ENCODE measurements at regions not wholly inside any gene's neighbourhood (a gene's known extent, or its start where the extent isn't known, plus 50 kb on each side); places are given as distances from the start of the nearest gene placed in this dataset.

DNA sequence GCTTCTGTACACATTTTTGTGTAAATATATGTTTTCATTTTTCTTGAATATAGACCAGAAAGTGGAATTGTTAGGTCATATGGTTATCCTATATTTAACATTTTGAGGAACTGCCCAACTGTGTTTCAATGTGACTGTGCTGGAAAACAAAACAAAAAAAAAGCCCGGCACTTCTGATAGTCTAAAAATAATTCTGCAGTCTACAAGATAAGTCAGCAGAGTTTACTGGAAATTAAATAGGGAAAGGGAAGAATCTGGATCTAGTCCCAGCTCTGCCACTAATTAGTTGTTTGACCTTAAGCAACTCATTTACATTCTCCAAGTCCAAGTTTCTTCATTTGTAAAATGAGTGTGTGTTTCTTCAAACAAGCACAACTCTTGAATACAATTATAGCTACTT is 869.1 kb upstream of the B3GALT2 start:
- H3K4me1 ChIP-seq (ENCODE audit: control insufficient read depth in 3 of 3, insufficient read depth in 2 of 3, low read depth in 1 of 3, low read length in 2 of 3), result peaks cover 0 to 3% (median 0%) of the 10 kb centered on the region in 3 donors
- no peak overlapping the region for H3K27ac ChIP-seq (ENCODE audit: low read depth in 1 of 3, low read length in 2 of 3)
- H3K27me3 ChIP-seq (ENCODE audit: control insufficient read depth in 3 of 3, insufficient read depth in 3 of 3, low read length in 3 of 3), result no peaks in the 10 kb centered on the region
- FAIRE-seq, result no peak
- H3K36me3 ChIP-seq (ENCODE audit: control insufficient read depth in 3 of 3, insufficient read depth in 2 of 3, low read depth in 1 of 3, low read length in 3 of 3), result no peaks in the 10 kb centered on the region
- WGBS, 3 donors, result 26 to 56% (median 42%) methylated on average over 1 of the region's 1 CpG
- peaks cover 0 to 9% of the 10 kb centered on the region in 2 donors for H3K9me3 ChIP-seq (ENCODE audit: control insufficient read depth in 2 of 2, insufficient read depth in 1 of 2, low read depth in 1 of 2, low read length in 1 of 2)
- H3K4me3 ChIP-seq (ENCODE audit: low read depth in 1 of 3, low read length in 3 of 3), result no peak overlapping the region
- DNase-seq, result no peak

DNA sequence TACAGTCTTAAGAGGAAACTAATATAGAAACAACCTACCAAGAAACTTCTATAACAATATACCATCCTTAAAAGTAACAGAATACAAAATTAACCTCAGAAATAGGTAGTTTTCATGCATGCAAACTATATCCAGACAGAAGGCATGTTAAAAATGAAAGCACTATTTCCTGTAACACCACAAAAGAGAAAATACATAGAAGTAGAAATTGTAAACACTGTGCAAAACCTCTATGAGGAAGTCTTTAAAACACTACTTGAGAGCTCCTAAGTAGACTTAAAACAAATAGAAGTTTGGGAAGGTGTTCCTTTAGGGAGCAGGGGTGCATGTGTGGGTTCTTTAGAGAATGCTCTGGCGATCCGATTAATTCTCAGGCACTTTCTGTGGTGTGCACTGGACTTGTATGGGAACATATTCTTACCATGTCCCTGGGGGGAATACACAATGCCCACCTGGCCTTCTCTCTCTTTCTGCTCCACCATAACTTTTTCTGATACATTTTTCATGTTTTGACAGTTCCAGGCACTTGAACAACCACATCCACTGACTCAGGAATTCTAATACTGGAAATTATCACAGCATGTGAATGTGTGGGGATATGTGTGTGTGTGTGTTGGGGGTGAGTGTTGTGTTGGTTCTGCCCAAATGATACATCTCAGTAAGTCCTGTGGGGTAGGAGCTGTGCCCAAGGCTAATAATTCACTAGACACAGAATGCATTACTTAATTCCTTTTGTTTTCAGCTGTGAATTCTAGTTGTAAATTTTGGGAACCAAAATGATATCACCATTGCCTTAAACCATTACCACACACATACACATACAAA is 866.3 kb upstream of the B3GALT2 start:
- Histone ChIP-seq H3K9me3 (ENCODE audit: control insufficient read depth in 2 of 2, insufficient read depth in 1 of 2, low read depth in 1 of 2, low read length in 1 of 2) (no peaks in the 10 kb centered on the region), H3K36me3 (ENCODE audit: control insufficient read depth in 3 of 3, insufficient read depth in 2 of 3, low read depth in 1 of 3, low read length in 3 of 3) (no peaks in the 10 kb centered on the region), H3K4me1 (ENCODE audit: control insufficient read depth in 3 of 3, insufficient read depth in 2 of 3, low read depth in 1 of 3, low read length in 2 of 3) (peaks cover 0 to 3% (median 0%) of the 10 kb centered on the region in 3 donors), H3K27ac (ENCODE audit: low read depth in 1 of 3, low read length in 2 of 3) (peak overlapping the region in 1 of 3 donors; percentile 24), H3K27me3 (ENCODE audit: control insufficient read depth in 3 of 3, insufficient read depth in 3 of 3, low read length in 3 of 3) (no peaks in the 10 kb centered on the region), H3K4me3 (ENCODE audit: low read depth in 1 of 3, low read length in 3 of 3) (no peak overlapping the region)
- FAIRE-seq, result no peak
- no peak for DNase-seq
- 82 to 90% (median 85%) methylated on average over 2 of the region's 2 CpGs for WGBS, 3 donors

DNA sequence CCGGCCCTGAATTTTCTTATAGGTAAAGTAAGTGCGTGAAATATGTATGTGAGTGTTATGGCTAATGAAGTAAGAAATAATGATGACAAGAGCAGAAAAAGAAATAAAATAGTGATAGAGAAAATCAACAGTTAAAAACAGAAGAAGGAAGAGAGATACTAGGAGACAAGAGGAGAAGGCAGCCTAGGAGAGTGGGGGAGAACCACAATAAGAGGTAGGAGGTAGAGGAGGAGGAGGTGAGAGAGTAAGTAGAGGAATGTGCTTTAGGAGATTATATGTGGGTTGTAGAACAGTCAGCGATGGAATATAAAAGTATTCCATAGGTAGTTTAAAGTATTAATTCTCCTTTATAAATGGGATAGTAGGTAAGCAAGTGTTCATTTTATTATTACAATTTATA is 861.5 kb upstream of the B3GALT2 start:
- H3K4me1 ChIP-seq (ENCODE audit: control insufficient read depth in 3 of 3, insufficient read depth in 2 of 3, low read depth in 1 of 3, low read length in 2 of 3), result no peaks in the 10 kb centered on the region
- DNase-seq, result no peak
- 63 to 99% (median 63%) methylated on average over 2 to 3 of the region's 3 CpGs for WGBS, 3 donors
- H3K36me3 ChIP-seq (ENCODE audit: control insufficient read depth in 3 of 3, insufficient read depth in 2 of 3, low read depth in 1 of 3, low read length in 3 of 3), result no peaks in the 10 kb centered on the region
- no peaks in the 10 kb centered on the region for H3K9me3 ChIP-seq (ENCODE audit: control insufficient read depth in 2 of 2, insufficient read depth in 1 of 2, low read depth in 1 of 2, low read length in 1 of 2)
- H3K27ac ChIP-seq (ENCODE audit: low read depth in 1 of 3, low read length in 2 of 3), result no peak overlapping the region
- H3K27me3 ChIP-seq (ENCODE audit: control insufficient read depth in 3 of 3, insufficient read depth in 3 of 3, low read length in 3 of 3), result no peaks in the 10 kb centered on the region
- H3K4me3 ChIP-seq (ENCODE audit: low read depth in 1 of 3, low read length in 3 of 3), result no peak overlapping the region
- FAIRE-seq, result no peak

DNA sequence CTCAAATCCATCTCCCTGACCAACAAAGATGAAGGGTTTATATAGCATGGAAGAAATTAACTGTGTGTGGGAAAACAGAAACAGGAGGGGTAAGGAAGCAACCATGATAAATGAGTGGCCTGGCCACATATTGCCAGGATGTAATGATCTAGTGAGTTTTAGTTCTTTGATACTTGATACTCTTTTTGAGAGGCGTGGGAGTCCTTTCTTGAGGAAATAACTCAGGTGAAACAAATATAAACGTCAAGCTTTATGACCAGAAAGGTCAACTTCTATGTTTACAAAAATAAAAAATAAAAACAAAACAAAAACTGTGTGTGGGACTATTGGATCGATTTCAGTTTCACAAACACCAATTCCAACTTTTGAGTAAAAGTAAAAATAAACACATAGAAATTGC is 860.8 kb upstream of the B3GALT2 start:
- Histone ChIP-seq H3K36me3 (ENCODE audit: control insufficient read depth in 3 of 3, insufficient read depth in 2 of 3, low read depth in 1 of 3, low read length in 3 of 3) (no peaks in the 10 kb centered on the region), H3K4me3 (ENCODE audit: low read depth in 1 of 3, low read length in 3 of 3) (no peak overlapping the region), H3K27me3 (ENCODE audit: control insufficient read depth in 3 of 3, insufficient read depth in 3 of 3, low read length in 3 of 3) (no peaks in the 10 kb centered on the region), H3K9me3 (ENCODE audit: control insufficient read depth in 2 of 2, insufficient read depth in 1 of 2, low read depth in 1 of 2, low read length in 1 of 2) (no peaks in the 10 kb centered on the region), H3K4me1 (ENCODE audit: control insufficient read depth in 3 of 3, insufficient read depth in 2 of 3, low read depth in 1 of 3, low read length in 2 of 3) (no peaks in the 10 kb centered on the region), H3K27ac (ENCODE audit: low read depth in 1 of 3, low read length in 2 of 3) (no peak overlapping the region)
- no peak for DNase-seq
- no peak for FAIRE-seq
- 57 to 61% (median 61%) methylated on average over 3 of the region's 3 CpGs for WGBS, 3 donors

DNA sequence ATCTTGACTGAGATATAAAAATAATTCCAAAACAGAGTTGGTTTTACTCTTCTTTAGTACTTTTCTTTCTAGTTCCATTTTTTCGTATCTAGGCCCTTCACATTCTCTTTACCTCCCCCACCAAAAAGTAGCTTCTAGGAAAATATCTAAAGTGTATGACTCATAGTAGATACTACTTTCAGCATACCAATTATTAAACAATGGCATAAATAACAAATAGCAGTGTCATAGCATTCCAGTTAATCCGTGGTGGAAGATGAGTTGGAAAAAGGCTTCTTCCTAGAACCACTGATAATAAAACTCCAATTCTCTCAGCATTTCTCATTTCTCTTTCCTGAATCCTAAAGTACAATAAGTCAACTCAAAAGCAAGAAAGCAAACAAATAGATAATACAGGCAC is 859.0 kb upstream of the B3GALT2 start:
- Histone ChIP-seq H3K27ac (ENCODE audit: low read depth in 1 of 3, low read length in 2 of 3) (no peak overlapping the region), H3K36me3 (ENCODE audit: control insufficient read depth in 3 of 3, insufficient read depth in 2 of 3, low read depth in 1 of 3, low read length in 3 of 3) (no peaks in the 10 kb centered on the region), H3K27me3 (ENCODE audit: control insufficient read depth in 3 of 3, insufficient read depth in 3 of 3, low read length in 3 of 3) (no peaks in the 10 kb centered on the region), H3K4me3 (ENCODE audit: low read depth in 1 of 3, low read length in 3 of 3) (no peak overlapping the region), H3K9me3 (ENCODE audit: control insufficient read depth in 2 of 2, insufficient read depth in 1 of 2, low read depth in 1 of 2, low read length in 1 of 2) (no peaks in the 10 kb centered on the region), H3K4me1 (ENCODE audit: control insufficient read depth in 3 of 3, insufficient read depth in 2 of 3, low read depth in 1 of 3, low read length in 2 of 3) (no peaks in the 10 kb centered on the region)
- FAIRE-seq (no peak), DNase-seq (no peak)
- 70 to 76% (median 71%) methylated on average over 2 of the region's 2 CpGs for WGBS, 3 donors

DNA sequence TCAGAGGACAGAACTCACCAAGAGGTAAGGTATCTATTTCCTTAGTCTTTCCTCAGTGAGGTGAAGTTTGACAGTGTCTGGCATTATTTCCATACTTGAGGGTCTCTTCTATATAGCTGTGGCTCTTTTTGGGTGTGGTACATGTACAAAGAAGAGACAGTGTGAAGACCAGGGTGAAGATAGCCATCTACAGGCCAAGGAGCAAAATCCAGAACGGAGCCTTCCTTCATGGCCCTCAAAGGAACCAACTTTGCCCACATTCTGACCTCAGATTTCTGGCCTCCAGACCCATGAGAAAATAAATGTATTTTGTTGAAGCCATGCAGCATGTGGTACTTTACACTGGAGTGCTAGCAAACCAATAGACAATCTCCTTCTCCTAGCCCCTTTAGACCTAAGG is 858.5 kb upstream of the B3GALT2 start:
- H3K9me3 ChIP-seq (ENCODE audit: control insufficient read depth in 2 of 2, insufficient read depth in 1 of 2, low read depth in 1 of 2, low read length in 1 of 2), result no peaks in the 10 kb centered on the region
- no peak overlapping the region for H3K4me3 ChIP-seq (ENCODE audit: low read depth in 1 of 3, low read length in 3 of 3)
- no peaks in the 10 kb centered on the region for H3K36me3 ChIP-seq (ENCODE audit: control insufficient read depth in 3 of 3, insufficient read depth in 2 of 3, low read depth in 1 of 3, low read length in 3 of 3)
- H3K27ac ChIP-seq (ENCODE audit: low read depth in 1 of 3, low read length in 2 of 3), result no peak overlapping the region
- whole genome bisulfite sequencing, 3 donors, result 82 to 86% (median 83%) methylated on average over 1 of the region's 1 CpG
- H3K4me1 ChIP-seq (ENCODE audit: control insufficient read depth in 3 of 3, insufficient read depth in 2 of 3, low read depth in 1 of 3, low read length in 2 of 3), result no peaks in the 10 kb centered on the region
- H3K27me3 ChIP-seq (ENCODE audit: control insufficient read depth in 3 of 3, insufficient read depth in 3 of 3, low read length in 3 of 3), result no peaks in the 10 kb centered on the region
- DNase-seq (no peak), FAIRE-seq (no peak)

DNA sequence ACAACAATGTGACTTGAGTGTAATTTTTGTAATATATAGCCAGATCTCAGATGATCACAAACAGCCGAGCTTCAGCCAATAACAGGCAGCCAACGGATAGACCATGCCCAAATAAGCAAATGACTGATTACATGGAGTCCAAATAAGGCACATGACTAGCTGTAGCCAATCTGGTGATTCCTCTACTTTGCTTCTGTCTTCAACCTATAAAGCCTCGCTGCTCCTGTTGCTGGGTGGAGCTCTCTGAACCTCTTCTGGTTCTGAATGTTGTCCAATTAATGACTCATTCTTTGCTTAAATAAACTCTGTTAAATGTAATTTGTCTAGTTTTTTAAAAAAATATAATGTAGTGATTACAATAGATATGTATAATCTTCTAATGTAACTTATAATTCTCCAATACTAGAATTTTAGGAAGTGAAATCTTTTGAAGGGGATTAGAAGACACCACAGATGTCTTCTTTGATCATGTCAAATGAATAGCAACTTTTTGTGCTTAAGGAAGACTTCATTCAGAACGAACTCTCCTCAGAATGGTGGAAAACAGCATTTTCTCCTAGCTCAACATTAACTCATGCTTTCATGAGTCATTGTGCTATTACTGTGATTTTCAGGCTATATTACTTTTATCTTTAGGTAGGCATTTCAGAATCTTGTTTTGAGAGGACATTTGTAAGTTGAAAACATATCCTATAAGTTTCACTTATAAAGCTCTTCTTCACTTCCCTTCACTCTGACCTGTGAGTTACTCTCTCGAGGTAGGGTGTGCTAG is 857.8 kb upstream of the B3GALT2 start:
- DNase-seq (no peak), FAIRE-seq (no peak)
- Histone ChIP-seq H3K4me3 (ENCODE audit: low read depth in 1 of 3, low read length in 3 of 3) (no peak overlapping the region), H3K27ac (ENCODE audit: low read depth in 1 of 3, low read length in 2 of 3) (no peak overlapping the region), H3K36me3 (ENCODE audit: control insufficient read depth in 3 of 3, insufficient read depth in 2 of 3, low read depth in 1 of 3, low read length in 3 of 3) (no peaks in the 10 kb centered on the region), H3K9me3 (ENCODE audit: control insufficient read depth in 2 of 2, insufficient read depth in 1 of 2, low read depth in 1 of 2, low read length in 1 of 2) (no peaks in the 10 kb centered on the region), H3K27me3 (ENCODE audit: control insufficient read depth in 3 of 3, insufficient read depth in 3 of 3, low read length in 3 of 3) (no peaks in the 10 kb centered on the region), H3K4me1 (ENCODE audit: control insufficient read depth in 3 of 3, insufficient read depth in 2 of 3, low read depth in 1 of 3, low read length in 2 of 3) (no peaks in the 10 kb centered on the region)
- WGBS, 3 donors, result 63 to 70% (median 70%) methylated on average over 5 of the region's 5 CpGs

DNA sequence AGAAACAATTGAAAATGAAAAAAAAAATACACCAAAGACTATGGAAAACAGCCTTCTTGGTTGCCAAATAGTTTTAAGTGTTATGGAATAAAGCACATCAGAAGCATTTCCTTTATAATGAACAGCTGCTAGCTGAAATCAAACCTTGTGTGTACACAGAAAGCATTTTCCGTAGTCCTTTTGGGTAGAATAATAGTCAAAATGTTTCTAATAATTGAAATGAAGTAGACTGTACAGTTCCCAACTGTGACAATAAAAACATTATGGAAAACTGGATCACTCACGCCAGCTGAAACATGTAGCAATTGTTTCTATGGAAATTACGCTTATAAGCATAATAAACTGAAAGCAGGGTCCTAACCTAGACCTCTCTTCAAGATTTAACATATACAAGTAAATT is 856.3 kb upstream of the B3GALT2 start:
- Histone ChIP-seq H3K27me3 (ENCODE audit: control insufficient read depth in 3 of 3, insufficient read depth in 3 of 3, low read length in 3 of 3) (no peaks in the 10 kb centered on the region), H3K4me3 (ENCODE audit: low read depth in 1 of 3, low read length in 3 of 3) (no peak overlapping the region), H3K4me1 (ENCODE audit: control insufficient read depth in 3 of 3, insufficient read depth in 2 of 3, low read depth in 1 of 3, low read length in 2 of 3) (no peaks in the 10 kb centered on the region), H3K9me3 (ENCODE audit: control insufficient read depth in 2 of 2, insufficient read depth in 1 of 2, low read depth in 1 of 2, low read length in 1 of 2) (no peaks in the 10 kb centered on the region), H3K36me3 (ENCODE audit: control insufficient read depth in 3 of 3, insufficient read depth in 2 of 3, low read depth in 1 of 3, low read length in 3 of 3) (no peaks in the 10 kb centered on the region), H3K27ac (ENCODE audit: low read depth in 1 of 3, low read length in 2 of 3) (no peak overlapping the region)
- WGBS, 3 donors, result 77 to 93% (median 87%) methylated on average over 3 of the region's 3 CpGs
- DNase-seq (no peak), FAIRE-seq (no peak)
